GM18868 (cell line): ENCODE measurements at regions not wholly inside any gene's neighbourhood (a gene's known extent, or its start where the extent isn't known, plus 50 kb on each side); places are given as distances from the start of the nearest gene placed in this dataset.
A peak's percentile ranks its signal among the peaks of the same experiment; 100 is the strongest.
"Not testable (repeated sequence)": the region's sequence is repeated elsewhere in the genome, so short reads cannot be mapped to it uniquely, and the experiment has no call there.

ENCODE experiments used
- ATAC-seq: cut with Tn5 transposase; IDR thresholded peaks from one replicate; pipeline ENCODE4 v1.9.1; 2021; ENCODE audit warnings: mild to moderate bottlenecking, moderate library complexity; ENCODE audit not compliant: unreplicated experiment

- no peak for ATAC-seq
Measured at GRCh38 chr4:71841336-71841735, 57.5 kb upstream of the GC start.

GRCh38 chr4:71847300-71847699 lies 63.4 kb upstream of the GC start:
- ATAC-seq = no peak

- no peak for ATAC-seq
Measured at GRCh38 chr4:71855944-71856343, 72.1 kb upstream of the GC start.

- ATAC-seq = no peak
Measured at GRCh38 chr4:71857713-71858451, 74.0 kb upstream of the GC start.

- ATAC-seq = no peak
Measured at GRCh38 chr4:71860643-71861042, 76.8 kb upstream of the GC start.

GRCh38 chr4:71862315-71862714 lies 78.4 kb upstream of the GC start:
- ATAC-seq = no peak

GRCh38 chr4:71863457-71863856 lies 79.6 kb upstream of the GC start:
- no peak for ATAC-seq

GRCh38 chr4:71864380-71864779 lies 80.5 kb upstream of the GC start:
- no peak for ATAC-seq

- ATAC-seq = no peak
Measured at GRCh38 chr4:71866212-71866885, 82.5 kb upstream of the GC start.

GRCh38 chr4:71867598-71867997 lies 83.7 kb upstream of the GC start:
- ATAC-seq = no peak

- ATAC-seq = no peak
Measured at GRCh38 chr4:71870456-71870855, 86.6 kb upstream of the GC start.

GRCh38 chr4:71872221-71872620 lies 88.3 kb upstream of the GC start:
- no peak for ATAC-seq

- ATAC-seq = no peak
Measured at GRCh38 chr4:71872767-71873415, 89.0 kb upstream of the GC start.

GRCh38 chr4:71878376-71878775 lies 94.5 kb upstream of the GC start:
- ATAC-seq = no peak

GRCh38 chr4:71882113-71882841 lies 98.4 kb upstream of the GC start:
- no peak for ATAC-seq

GRCh38 chr4:71900366-71900765 lies 116.5 kb upstream of the GC start:
- ATAC-seq = peak; percentile 39

GRCh38 chr4:71905594-71905993 lies 121.7 kb upstream of the GC start:
- ATAC-seq = not testable (repeated sequence)

- no peak for ATAC-seq
Measured at GRCh38 chr4:71906096-71906495, 122.2 kb upstream of the GC start.

- ATAC-seq = no peak
Measured at GRCh38 chr4:71907071-71907470, 123.2 kb upstream of the GC start.

- ATAC-seq = peak; percentile 90
Measured at GRCh38 chr4:71907782-71908181, 123.9 kb upstream of the GC start.

GRCh38 chr4:71913275-71913674 lies 118.5 kb upstream of the NPFFR2 start:
- no peak for ATAC-seq
